ENCODE measurements at regions not wholly inside any gene's neighbourhood (a gene's known extent, or its start where the extent isn't known, plus 50 kb on each side); places are given as distances from the start of the nearest gene placed in this dataset.

DNA sequence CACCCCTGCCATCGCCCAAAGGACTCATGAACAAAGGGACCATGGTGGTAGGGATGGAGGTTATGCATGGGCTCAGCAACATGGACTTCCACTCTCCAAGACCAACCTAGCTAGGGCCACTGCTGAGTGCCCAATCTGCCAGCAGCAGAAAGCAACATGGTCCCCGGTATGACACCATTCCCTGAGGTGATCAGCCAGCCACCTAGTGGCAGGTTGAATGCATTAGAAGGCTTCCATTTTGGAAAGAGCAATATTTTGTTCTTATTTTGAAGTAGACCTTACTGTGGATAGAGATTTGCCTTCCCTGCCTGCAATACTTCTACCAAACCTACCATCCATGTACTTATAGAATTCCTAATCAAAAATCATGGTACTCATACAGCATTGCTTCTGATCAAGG is 99.8 kb downstream of the METTL4 start:
- no peak for DNase-seq

GRCh38 chr18:2478662-2479061 is 92.6 kb downstream of the METTL4 start:
- no peak for DNase-seq

- no peak for DNase-seq
These were observed 90.8 kb downstream of the METTL4 start for GRCh38 chr18:2480536-2480935.

DNA sequence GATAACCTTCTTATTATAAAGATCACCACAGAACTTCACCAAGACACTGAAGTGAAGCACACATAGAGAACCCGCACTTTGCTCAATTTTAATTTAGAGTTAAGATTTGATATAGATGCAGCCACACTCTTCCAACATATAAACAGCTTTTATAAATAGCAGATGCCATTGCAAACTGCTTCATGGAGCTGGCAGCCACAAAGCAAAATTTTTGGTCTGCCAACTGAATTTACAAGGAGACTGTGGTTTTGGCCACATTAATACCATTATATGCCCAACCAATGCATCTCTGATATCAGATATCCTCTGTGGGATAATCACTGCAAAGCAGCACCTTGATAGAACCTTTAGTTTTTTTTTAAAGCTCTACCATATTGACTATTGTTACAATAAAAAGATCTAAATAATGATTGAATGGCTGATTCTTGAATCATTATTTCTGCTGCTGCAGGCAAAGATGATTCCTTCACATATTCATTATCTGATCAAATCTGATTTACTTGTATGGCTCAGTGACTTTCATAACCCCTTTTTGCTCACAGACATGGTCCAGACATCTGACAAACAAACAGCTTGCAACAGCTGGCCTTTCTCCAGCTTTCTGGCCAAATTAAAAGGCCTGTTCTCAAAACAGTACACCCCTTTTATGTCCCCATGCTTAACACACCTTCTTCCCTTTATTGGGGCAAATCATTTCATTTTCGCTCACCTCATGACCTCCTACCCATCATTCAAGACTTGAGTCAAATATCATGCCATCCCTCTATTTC is 88.4 kb downstream of the METTL4 start:
- no peak for DNase-seq

DNA sequence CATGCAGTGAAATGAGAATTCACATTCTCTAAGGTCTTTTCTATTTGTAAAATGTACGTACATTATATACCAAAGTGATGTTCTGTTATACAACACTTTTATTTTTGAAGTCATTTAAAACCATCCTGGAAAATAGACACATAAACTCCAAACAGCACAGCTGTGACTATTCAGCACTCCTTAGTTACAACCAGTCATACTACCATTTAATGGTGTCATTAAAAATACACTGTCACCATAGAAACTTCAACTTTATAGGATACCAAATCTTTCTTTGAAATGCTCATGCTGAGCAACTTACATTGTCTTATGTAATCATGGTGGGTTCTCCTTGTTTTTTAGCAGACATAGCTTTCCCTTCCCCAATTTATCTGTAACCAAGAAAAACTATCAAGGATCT is 85.3 kb downstream of the METTL4 start:
- DNase-seq = no peak

DNA sequence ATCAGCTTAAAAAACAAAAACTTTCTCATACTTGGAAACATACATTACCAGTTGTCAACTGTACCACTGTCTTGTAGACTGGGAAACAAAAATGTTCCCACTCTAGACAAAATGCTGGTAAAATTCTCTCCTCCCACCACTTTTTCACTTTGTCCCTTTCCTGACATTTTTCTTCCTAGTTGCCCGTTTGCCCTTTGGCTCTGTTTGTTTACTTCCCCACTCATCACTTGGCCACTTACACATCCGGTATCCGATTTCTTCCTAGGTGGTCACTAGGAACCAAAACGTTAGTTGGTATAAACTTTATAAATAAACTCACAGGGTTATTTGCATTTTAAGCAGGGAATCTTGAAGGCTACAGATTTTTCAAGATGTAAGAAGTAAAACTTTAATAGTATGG is 84.9 kb downstream of the METTL4 start:
- no peak for DNase-seq

All from eye (tissue), 1 donor.